DND-41 (cell line): ENCODE measurements at regions not wholly inside any gene's neighbourhood (a gene's known extent, or its start where the extent isn't known, plus 50 kb on each side); places are given as distances from the start of the nearest gene placed in this dataset.

Source experiments
- ATAC-seq: fragments of 200-7000 bp; cut with Tn5 transposase; 3 replicates; pipeline ENCODE4 v1.9.1; 2021; ENCODE audit warnings: low read depth; ENCODE audit not compliant: insufficient read depth
- DNase-seq: peaks from one replicate; pipeline ENCODE4 v3.0.0-alpha.2; 2020
- H2AFZ ChIP-seq: 2 replicates; pipeline ENCODE4 v1.6.0; 2012; ENCODE audit warnings: low read depth, low read length
- H3K27ac ChIP-seq: 2 replicates; pipeline ENCODE4 v1.5.1; 2012; ENCODE audit warnings: low read length, inconsistent platforms
- H3K27me3 ChIP-seq: fragments of 200-600 bp; sonication (generic); 2 replicates; pipeline ENCODE4 v1.6.0; 2012; ENCODE audit warnings: low read length, mild to moderate bottlenecking, inconsistent platforms; ENCODE audit not compliant: insufficient read depth, poor library complexity
- H3K36me3 ChIP-seq: 2 replicates; pipeline ENCODE4 v1.5.1; 2012; ENCODE audit warnings: low read length, inconsistent platforms; ENCODE audit not compliant: insufficient read depth
- H3K4me1 ChIP-seq: 2 replicates; pipeline ENCODE4 v1.5.1; 2012; ENCODE audit warnings: mild to moderate bottlenecking, low read length; ENCODE audit not compliant: insufficient read depth
- H3K4me2 ChIP-seq: 2 replicates; pipeline ENCODE4 v1.6.0; 2012; ENCODE audit warnings: mild to moderate bottlenecking, moderate library complexity, low read length, inconsistent platforms; ENCODE audit not compliant: insufficient read depth
- H3K4me3 ChIP-seq, 2 experiments: fragments of 200-600 bp in 1 of 2; shearing (Covaris generic) in 1 of 2; 2 replicates each; pipeline ENCODE4 v1.5.1; 2012 to 2016; ENCODE audit warnings: inconsistent platforms in 2 of 2, low read length in 2 of 2, mild to moderate bottlenecking in 2 of 2, low read depth in 1 of 2, moderate library complexity in 1 of 2
- H3K79me2 ChIP-seq: 2 replicates; pipeline ENCODE4 v1.6.0; 2012; ENCODE audit warnings: low read length, inconsistent platforms; ENCODE audit not compliant: insufficient read depth
- H3K9ac ChIP-seq: 2 replicates; pipeline ENCODE4 v1.6.0; 2012; ENCODE audit warnings: low read depth, mild to moderate bottlenecking, inconsistent platforms, low read length, moderate library complexity
- H3K9me3 ChIP-seq: 2 replicates; pipeline ENCODE4 v1.5.1; 2012; ENCODE audit warnings: low read length, moderate library complexity, mild to moderate bottlenecking, inconsistent platforms; ENCODE audit not compliant: insufficient read depth, severe bottlenecking
- H4K20me1 ChIP-seq: 2 replicates; pipeline ENCODE4 v1.6.0; 2012; ENCODE audit warnings: low read length; ENCODE audit not compliant: insufficient read depth
- EZH2 ChIP-seq: IDR thresholded peaks from 3 replicates; pipeline ENCODE4 v1.6.1; 2012; ENCODE audit warnings: borderline replicate concordance, low read depth, mild to moderate bottlenecking, moderate library complexity, low read length, inconsistent platforms; ENCODE audit not compliant: severe bottlenecking
- TF ChIP-seq, protein P1 (sequence below): IDR thresholded peaks from 2 replicates; pipeline ENCODE4 v1.5.1; 2012; ENCODE audit warnings: borderline replicate concordance, low read length, moderate library complexity, mild to moderate bottlenecking; ENCODE audit not compliant: poor library complexity, severe bottlenecking; ENCODE audit errors: extremely low read depth

DNA sequence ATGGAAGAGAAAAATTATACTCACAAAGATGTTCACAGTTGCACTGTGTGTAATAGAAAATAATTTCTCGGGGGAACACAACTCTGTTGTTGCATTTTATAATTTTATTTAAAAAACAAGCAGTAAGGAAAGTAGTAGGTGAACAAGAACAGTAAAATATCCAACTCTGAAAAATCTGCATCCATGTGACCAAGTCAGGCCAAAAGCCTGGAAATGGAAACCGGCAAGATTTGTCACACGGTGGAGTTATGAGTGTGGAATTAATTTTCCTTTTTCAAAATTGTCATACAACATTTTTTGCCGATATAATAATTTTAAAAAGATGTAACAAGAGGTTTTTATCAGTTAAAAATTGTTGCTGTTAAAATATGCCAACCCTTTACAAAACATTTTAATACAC lies 1421.5 kb downstream of the BRD1 start:
- DNase-seq: no peak
- no peak overlapping the region for H3K27ac ChIP-seq
- H3K36me3 ChIP-seq: no peaks in the 10 kb centered on the region
- ATAC-seq: no peak
- H4K20me1 ChIP-seq: no peaks in the 10 kb centered on the region
- no peaks in the 10 kb centered on the region for H3K79me2 ChIP-seq
- TF ChIP-seq, protein P1, sequence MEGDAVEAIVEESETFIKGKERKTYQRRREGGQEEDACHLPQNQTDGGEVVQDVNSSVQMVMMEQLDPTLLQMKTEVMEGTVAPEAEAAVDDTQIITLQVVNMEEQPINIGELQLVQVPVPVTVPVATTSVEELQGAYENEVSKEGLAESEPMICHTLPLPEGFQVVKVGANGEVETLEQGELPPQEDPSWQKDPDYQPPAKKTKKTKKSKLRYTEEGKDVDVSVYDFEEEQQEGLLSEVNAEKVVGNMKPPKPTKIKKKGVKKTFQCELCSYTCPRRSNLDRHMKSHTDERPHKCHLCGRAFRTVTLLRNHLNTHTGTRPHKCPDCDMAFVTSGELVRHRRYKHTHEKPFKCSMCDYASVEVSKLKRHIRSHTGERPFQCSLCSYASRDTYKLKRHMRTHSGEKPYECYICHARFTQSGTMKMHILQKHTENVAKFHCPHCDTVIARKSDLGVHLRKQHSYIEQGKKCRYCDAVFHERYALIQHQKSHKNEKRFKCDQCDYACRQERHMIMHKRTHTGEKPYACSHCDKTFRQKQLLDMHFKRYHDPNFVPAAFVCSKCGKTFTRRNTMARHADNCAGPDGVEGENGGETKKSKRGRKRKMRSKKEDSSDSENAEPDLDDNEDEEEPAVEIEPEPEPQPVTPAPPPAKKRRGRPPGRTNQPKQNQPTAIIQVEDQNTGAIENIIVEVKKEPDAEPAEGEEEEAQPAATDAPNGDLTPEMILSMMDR: no peak
- no peak for TF ChIP-seq EZH2
- H3K4me1 ChIP-seq: no peaks in the 10 kb centered on the region
- no peaks in the 10 kb centered on the region for H3K27me3 ChIP-seq
- no peak overlapping the region for H3K4me2 ChIP-seq
- no peaks in the 10 kb centered on the region for H3K9me3 ChIP-seq
- no peak overlapping the region for H3K4me3 ChIP-seq
- no peak overlapping the region for H2AFZ ChIP-seq
- H3K9ac ChIP-seq: no peak overlapping the region

DNA sequence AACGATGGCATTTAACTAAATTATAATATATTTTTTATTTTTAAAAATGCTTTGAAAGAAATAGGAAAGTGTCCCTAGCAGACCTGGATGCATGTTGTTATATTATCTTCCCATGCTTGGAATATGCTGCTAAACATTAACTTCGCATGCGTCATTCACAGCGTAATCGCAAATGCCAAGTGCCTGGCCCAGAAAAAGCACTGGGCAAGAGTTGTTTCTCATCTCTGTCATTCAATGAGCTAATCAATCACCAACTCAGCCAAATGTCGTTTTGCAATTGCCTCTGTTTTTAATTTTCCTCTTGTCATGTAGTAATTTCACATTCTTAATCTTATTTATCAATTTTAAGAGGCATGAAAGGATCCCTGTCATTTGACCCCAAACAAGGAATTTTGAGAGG lies 1421.9 kb downstream of the BRD1 start:
- DNase-seq (no peak), ATAC-seq (no peak)
- no peak overlapping the region for H3K4me2 ChIP-seq
- H3K36me3 ChIP-seq: no peaks in the 10 kb centered on the region
- no peak overlapping the region for H3K9ac ChIP-seq
- no peaks in the 10 kb centered on the region for H3K9me3 ChIP-seq
- no peaks in the 10 kb centered on the region for H3K27me3 ChIP-seq
- no peak overlapping the region for H3K27ac ChIP-seq
- no peaks in the 10 kb centered on the region for H3K4me1 ChIP-seq
- H2AFZ ChIP-seq: no peak overlapping the region
- no peaks in the 10 kb centered on the region for H4K20me1 ChIP-seq
- no peak overlapping the region for H3K4me3 ChIP-seq
- TF ChIP-seq EZH2: no peak
- TF ChIP-seq, protein P1: no peak
- no peaks in the 10 kb centered on the region for H3K79me2 ChIP-seq

DNA sequence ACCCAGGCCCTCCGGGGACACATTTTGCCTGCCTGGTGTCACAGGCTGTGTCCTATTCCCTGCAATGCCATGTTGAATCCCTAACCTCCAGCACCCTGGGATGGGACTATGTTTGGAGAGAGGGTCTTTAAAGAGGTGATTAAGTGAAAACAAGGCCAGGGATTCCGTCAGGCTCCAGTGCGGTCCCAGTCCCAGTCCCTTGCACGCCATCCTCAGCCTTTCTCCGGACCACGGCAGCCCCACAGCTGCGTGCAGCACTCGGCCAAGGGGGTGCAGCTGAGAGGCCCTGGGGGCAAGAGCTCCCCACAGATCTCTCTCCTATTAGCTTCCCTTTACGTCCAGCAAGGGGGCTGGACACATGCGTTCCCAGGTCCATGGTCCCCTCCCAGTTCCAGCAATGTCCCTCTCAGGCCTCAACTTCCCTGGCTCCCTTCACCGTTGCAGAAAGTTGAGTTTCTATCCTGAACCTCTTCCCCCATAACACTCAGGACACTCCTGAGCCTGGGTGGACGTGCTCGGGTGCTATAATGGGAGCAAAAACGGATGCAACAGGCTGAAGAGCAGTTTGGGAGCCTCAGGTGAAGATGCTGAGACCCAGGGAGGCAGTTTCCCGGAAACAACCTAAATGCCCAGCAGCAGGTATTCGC lies 1422.7 kb downstream of the BRD1 start:
- Histone ChIP-seq H3K36me3 (no peaks in the 10 kb centered on the region), H3K4me1 (no peaks in the 10 kb centered on the region), H3K9ac (no peak overlapping the region), H3K9me3 (no peaks in the 10 kb centered on the region), H2AFZ (no peak overlapping the region), H3K27me3 (no peaks in the 10 kb centered on the region), H3K27ac (no peak overlapping the region), H3K79me2 (no peaks in the 10 kb centered on the region), H3K4me3 (no peak overlapping the region), H3K4me2 (no peak overlapping the region), H4K20me1 (no peaks in the 10 kb centered on the region)
- TF ChIP-seq, protein P1: no peak
- TF ChIP-seq EZH2: no peak
- ATAC-seq (no peak), DNase-seq (no peak)
